Spleen (tissue), 11 donors: ENCODE measurements at regions not wholly inside any gene's neighbourhood (a gene's known extent, or its start where the extent isn't known, plus 50 kb on each side); places are given as distances from the start of the nearest gene placed in this dataset.

Experiments used
- DNase-seq: peaks from one replicate; pipeline ENCODE4 v3.0.0-alpha.2; 2020
- H3K27ac ChIP-seq, 8 donors: fragments of 200-600 bp; sonication (generic) in 7 of 8; 1 replicate in 4 of 8; 2 replicates in 4 of 8; pipeline versions ENCODE4 v1.5.0 to v1.8.0; 2016 to 2021; ENCODE audit warnings: inconsistent platforms in 4 of 8, mild to moderate bottlenecking in 4 of 8, moderate library complexity in 1 of 8
- H3K27me3 ChIP-seq, 7 donors: fragments of 200-600 bp; sonication (generic) in 6 of 7; replicated peaks in 1 of 7; 1 replicate in 4 of 7; 2 replicates in 3 of 7; pipeline versions ENCODE4 v1.5.0 to v1.8.0; 2016 to 2021; ENCODE audit warnings: inconsistent platforms in 3 of 7, mild to moderate bottlenecking in 1 of 7
- H3K36me3 ChIP-seq, 6 donors: fragments of 200-600 bp; sonication (generic) in 5 of 6; 1 replicate in 4 of 6; 2 replicates in 2 of 6; pipeline versions ENCODE4 v1.5.0 to v1.8.0; 2016 to 2021; ENCODE audit warnings: inconsistent platforms in 2 of 6
- H3K4me1 ChIP-seq, 6 donors: fragments of 200-600 bp; sonication (generic) in 5 of 6; 1 replicate in 3 of 6; 2 replicates in 3 of 6; pipeline versions ENCODE4 v1.5.0 to v1.8.0; 2016 to 2021; ENCODE audit warnings: inconsistent platforms in 3 of 6
- H3K4me3 ChIP-seq, 8 donors: fragments of 200-600 bp; sonication (generic) in 7 of 8; 1 replicate in 4 of 8; 2 replicates in 4 of 8; pipeline versions ENCODE4 v1.5.0 to v1.8.0; 2016 to 2021; ENCODE audit warnings: inconsistent platforms in 4 of 8, mild to moderate bottlenecking in 4 of 8, moderate library complexity in 2 of 8
- H3K9me3 ChIP-seq, 8 donors: fragments of 200-600 bp; sonication (generic) in 7 of 8; 1 replicate in 4 of 8; 2 replicates in 4 of 8; pipeline versions ENCODE4 v1.5.0 to v1.8.0; 2016 to 2021; ENCODE audit warnings: inconsistent platforms in 4 of 8
- POLR2A ChIP-seq, 3 donors: fragments of 450-650 bp; IDR thresholded peaks; one replicate each; pipeline ENCODE4 v1.5.1; 2017; ENCODE audit warnings: antibody characterized with exemption in 3 of 3, mild to moderate bottlenecking in 1 of 3
- POLR2AphosphoS5 ChIP-seq, 3 donors: sonication (generic); formaldehyde crosslinking; IDR thresholded peaks; one replicate each; pipeline ENCODE4 v1.5.1; 2017; ENCODE audit warnings: antibody characterized with exemption in 3 of 3
- WGBS, 5 donors: extraction: QIAGEN DNeasy Blood & Tissue Kit in 3 of 5; methylation state at CpG; one replicate each; pipeline versions ENCODE4 v1.1.5 to v1.1.7; 2013 to 2018; 5-methylcytosine and 5-hydroxymethylcytosine counted together
- intact Hi-C: fragments of 100-400 bp; cut with DNase I; formaldehyde crosslinking; loops from one replicate; pipeline ENCODE4 v1.15.0; 2023; ENCODE audit warnings: low total_unique reads
- TF ChIP-seq, protein P1 (sequence below), 11 experiments: fragments of 200-600 bp in 7 of 11; fragments of 450-650 bp in 4 of 11; sonication (generic) in 4 of 11; IDR thresholded peaks in 8 of 11; conservative IDR thresholded peaks in 3 of 11; 1 replicate in 7 of 11; 2 replicates in 4 of 11; pipeline versions ENCODE4 v1.4.0 to v1.8.0; 2016 to 2021; ENCODE audit warnings: antibody characterized with exemption in 11 of 11, inconsistent platforms in 4 of 11, mild to moderate bottlenecking in 1 of 11
- donor health status: healthy with polysubstance abuse.
- donor health status: DM: no; HTN: no; CAD: no; lungs with moderate emphysema.
- donor health status: DM: no; HTN: no; CAD: no.
- donor health status: Bipolar disorder and iron deficiency.
- donor health status: healthy.
- donor health status: DM: no; HTN: no; CAD: no.
- donor health status: DM: yes; HTN: yes; CAD: no.

DNA sequence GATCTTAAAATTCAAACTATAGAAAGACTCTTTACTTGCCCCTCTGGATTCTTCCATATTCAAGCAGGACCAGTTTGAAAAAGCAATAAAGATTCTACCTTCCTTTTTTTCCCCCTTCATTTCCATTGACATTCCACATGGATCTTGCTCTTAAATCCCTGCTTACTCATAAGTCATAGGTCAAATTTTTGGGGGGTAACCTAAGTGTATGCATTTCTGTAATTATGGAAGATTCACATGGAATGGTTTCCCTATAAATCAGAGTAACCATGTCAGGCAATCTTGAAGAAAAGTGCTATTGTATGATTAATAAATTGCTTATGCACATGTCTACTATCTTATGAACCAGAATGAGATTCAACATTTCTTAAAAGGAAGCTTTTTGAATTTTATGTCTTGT lies 551.0 kb downstream of the HAO1 start:
- H3K4me1 ChIP-seq: no peaks in the 10 kb centered on the region
- H3K27me3 ChIP-seq: no peaks in the 10 kb centered on the region
- no peaks in the 10 kb centered on the region for H3K36me3 ChIP-seq
- no peaks in the 10 kb centered on the region for H3K9me3 ChIP-seq
- intact Hi-C loops: no loop called here
- H3K27ac ChIP-seq: no peak overlapping the region
- H3K4me3 ChIP-seq: no peak overlapping the region
- TF ChIP-seq POLR2AphosphoS5 (IDR thresholded peaks at IDR 0.05) (no peak), POLR2A (IDR thresholded peaks at IDR 0.05) (no peak)
- TF ChIP-seq, protein P1, sequence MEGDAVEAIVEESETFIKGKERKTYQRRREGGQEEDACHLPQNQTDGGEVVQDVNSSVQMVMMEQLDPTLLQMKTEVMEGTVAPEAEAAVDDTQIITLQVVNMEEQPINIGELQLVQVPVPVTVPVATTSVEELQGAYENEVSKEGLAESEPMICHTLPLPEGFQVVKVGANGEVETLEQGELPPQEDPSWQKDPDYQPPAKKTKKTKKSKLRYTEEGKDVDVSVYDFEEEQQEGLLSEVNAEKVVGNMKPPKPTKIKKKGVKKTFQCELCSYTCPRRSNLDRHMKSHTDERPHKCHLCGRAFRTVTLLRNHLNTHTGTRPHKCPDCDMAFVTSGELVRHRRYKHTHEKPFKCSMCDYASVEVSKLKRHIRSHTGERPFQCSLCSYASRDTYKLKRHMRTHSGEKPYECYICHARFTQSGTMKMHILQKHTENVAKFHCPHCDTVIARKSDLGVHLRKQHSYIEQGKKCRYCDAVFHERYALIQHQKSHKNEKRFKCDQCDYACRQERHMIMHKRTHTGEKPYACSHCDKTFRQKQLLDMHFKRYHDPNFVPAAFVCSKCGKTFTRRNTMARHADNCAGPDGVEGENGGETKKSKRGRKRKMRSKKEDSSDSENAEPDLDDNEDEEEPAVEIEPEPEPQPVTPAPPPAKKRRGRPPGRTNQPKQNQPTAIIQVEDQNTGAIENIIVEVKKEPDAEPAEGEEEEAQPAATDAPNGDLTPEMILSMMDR (IDR thresholded peaks at IDR 0.05 in 8 of 11, conservative IDR thresholded peaks at IDR 0.05 in 3 of 11): no peak
- no peak for DNase-seq

DNA sequence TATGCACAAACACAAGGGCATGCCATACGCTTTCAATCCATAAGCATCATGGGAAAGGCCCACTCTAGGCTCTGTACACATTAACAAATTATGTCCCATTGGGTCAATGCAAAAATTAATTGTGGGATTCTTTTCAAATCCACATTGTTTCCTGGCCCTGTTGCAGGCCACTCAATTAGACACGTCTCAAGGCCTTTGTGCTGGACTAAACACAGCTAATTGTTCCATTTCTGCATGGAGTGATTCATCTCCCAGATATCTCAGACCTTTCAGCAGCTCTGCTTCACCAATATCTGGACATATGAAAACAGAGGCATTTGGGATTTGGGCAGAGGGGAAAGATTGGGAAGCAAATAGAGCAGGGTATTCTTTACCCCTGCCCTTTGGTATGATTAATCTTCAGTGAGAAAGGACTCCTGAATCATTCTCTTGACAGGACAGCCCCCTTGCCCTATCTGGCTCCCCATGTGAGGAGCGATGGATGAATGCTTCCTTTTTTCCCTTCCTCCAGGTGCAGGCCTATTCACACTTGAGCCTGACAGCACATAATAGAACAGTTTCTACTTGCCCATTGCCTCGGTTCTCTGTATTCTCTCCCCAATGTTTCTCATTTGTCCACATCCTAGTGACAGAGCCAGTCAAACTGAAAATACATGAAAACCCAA lies 547.6 kb downstream of the HAO1 start:
- TF ChIP-seq, protein P1 (IDR thresholded peaks at IDR 0.05 in 8 of 11, conservative IDR thresholded peaks at IDR 0.05 in 3 of 11): no peak
- no peak for TF ChIP-seq POLR2AphosphoS5 (IDR thresholded peaks at IDR 0.05)
- TF ChIP-seq POLR2A (IDR thresholded peaks at IDR 0.05): no peak
- Histone ChIP-seq H3K27me3 (no peaks in the 10 kb centered on the region), H3K27ac (no peak overlapping the region), H3K4me3 (no peak overlapping the region), H3K9me3 (peaks cover 0 to 11% (median 2%) of the 10 kb centered on the region in 8 donors), H3K4me1 (no peaks in the 10 kb centered on the region), H3K36me3 (no peaks in the 10 kb centered on the region)
- no peak for DNase-seq
- 69 to 82% (median 78%) methylated on average over 4 of the region's 4 CpGs for WGBS, 5 donors
- intact Hi-C loops: no loop called here

DNA sequence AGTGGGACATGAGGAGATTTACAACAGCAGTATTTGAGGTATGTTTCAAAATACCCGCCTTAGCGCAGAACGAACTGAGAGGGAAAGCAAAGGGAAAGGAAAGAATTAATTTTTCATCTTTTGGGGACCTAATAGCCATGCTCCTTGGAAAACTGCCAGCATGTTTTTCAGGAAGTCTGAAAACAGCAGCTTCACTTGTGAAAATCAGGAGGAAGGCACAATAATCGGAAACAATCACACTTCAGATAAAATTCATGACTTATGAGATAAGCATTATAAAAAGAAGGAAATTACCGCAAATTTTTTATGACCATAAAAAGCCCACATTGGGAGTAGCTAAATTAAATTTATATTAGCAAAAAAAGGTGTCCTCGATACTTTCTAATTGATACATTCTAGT lies 541.1 kb downstream of the HAO1 start:
- TF ChIP-seq POLR2AphosphoS5 (IDR thresholded peaks at IDR 0.05) (no peak), POLR2A (IDR thresholded peaks at IDR 0.05) (no peak)
- TF ChIP-seq, protein P1 (IDR thresholded peaks at IDR 0.05 in 8 of 11, conservative IDR thresholded peaks at IDR 0.05 in 3 of 11): no peak
- Histone ChIP-seq H3K4me1 (no peaks in the 10 kb centered on the region), H3K36me3 (no peaks in the 10 kb centered on the region), H3K4me3 (no peak overlapping the region), H3K9me3 (peaks cover 0 to 20% (median 4%) of the 10 kb centered on the region in 8 donors), H3K27me3 (no peaks in the 10 kb centered on the region), H3K27ac (peak overlapping the region in 5 of 8 donors; percentile 16 to 56 (median 28))
- 10 to 34% (median 19%) methylated on average over 6 of the region's 6 CpGs for WGBS, 5 donors
- intact Hi-C loops: no loop called here
- no peak for DNase-seq

DNA sequence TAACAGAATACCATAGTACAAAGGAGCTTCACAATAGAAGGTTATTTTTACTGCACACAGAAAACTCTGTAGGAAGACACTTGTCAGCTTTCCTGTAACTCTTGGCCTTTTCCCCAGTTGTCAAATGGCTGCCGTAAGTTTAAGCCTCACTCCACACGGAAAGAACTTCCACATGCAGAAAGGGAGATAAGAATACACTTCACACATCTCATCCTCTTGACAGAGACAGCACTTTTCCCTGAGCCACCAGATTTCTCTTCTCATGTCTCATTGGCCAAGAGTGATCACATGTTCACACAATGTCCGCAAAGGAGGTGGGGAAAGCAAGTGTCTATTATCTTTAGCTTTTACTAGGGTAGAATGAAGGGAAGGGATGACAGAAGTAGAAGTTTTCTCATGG lies 540.7 kb downstream of the HAO1 start:
- intact Hi-C loops: no loop called here
- DNase-seq: no peak
- Histone ChIP-seq H3K4me3 (no peak overlapping the region), H3K4me1 (no peaks in the 10 kb centered on the region), H3K27me3 (no peaks in the 10 kb centered on the region), H3K9me3 (peaks cover 0 to 20% (median 4%) of the 10 kb centered on the region in 8 donors), H3K36me3 (no peaks in the 10 kb centered on the region), H3K27ac (peak overlapping the region in 5 of 8 donors; percentile 16 to 56 (median 28))
- TF ChIP-seq, protein P1 (IDR thresholded peaks at IDR 0.05 in 8 of 11, conservative IDR thresholded peaks at IDR 0.05 in 3 of 11): no peak
- no peak for TF ChIP-seq POLR2AphosphoS5 (IDR thresholded peaks at IDR 0.05)
- TF ChIP-seq POLR2A (IDR thresholded peaks at IDR 0.05): no peak
- 25 to 34% (median 29%) methylated on average over 3 of the region's 3 CpGs for WGBS, 5 donors
